PC-9 (cell line): ENCODE measurements at regions not wholly inside any gene's neighbourhood (a gene's known extent, or its start where the extent isn't known, plus 50 kb on each side); places are given as distances from the start of the nearest gene placed in this dataset.

Experiments used
- EZH2 ChIP-seq: fragments of 200-600 bp; sonication (generic); IDR thresholded peaks from 2 replicates; pipeline ENCODE4 v1.8.0; 2017; ENCODE audit warnings: antibody characterized with exemption, low read depth
- TF ChIP-seq, protein P1 (sequence below): fragments of 200-600 bp; sonication (generic); conservative IDR thresholded peaks from 2 replicates; pipeline ENCODE4 v1.6.1; 2017; ENCODE audit warnings: mixed run types, antibody characterized with exemption, mild to moderate bottlenecking, moderate library complexity

- TF ChIP-seq, protein P1, sequence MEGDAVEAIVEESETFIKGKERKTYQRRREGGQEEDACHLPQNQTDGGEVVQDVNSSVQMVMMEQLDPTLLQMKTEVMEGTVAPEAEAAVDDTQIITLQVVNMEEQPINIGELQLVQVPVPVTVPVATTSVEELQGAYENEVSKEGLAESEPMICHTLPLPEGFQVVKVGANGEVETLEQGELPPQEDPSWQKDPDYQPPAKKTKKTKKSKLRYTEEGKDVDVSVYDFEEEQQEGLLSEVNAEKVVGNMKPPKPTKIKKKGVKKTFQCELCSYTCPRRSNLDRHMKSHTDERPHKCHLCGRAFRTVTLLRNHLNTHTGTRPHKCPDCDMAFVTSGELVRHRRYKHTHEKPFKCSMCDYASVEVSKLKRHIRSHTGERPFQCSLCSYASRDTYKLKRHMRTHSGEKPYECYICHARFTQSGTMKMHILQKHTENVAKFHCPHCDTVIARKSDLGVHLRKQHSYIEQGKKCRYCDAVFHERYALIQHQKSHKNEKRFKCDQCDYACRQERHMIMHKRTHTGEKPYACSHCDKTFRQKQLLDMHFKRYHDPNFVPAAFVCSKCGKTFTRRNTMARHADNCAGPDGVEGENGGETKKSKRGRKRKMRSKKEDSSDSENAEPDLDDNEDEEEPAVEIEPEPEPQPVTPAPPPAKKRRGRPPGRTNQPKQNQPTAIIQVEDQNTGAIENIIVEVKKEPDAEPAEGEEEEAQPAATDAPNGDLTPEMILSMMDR, result no peak
- TF ChIP-seq EZH2, result no peak
These were observed 187.5 kb downstream of the EVX1 start for GRCh38 chr7:27430105-27430504.
